ENCODE measurements at regions not wholly inside any gene's neighbourhood (a gene's known extent, or its start where the extent isn't known, plus 50 kb on each side); places are given as distances from the start of the nearest gene placed in this dataset.

DNA sequence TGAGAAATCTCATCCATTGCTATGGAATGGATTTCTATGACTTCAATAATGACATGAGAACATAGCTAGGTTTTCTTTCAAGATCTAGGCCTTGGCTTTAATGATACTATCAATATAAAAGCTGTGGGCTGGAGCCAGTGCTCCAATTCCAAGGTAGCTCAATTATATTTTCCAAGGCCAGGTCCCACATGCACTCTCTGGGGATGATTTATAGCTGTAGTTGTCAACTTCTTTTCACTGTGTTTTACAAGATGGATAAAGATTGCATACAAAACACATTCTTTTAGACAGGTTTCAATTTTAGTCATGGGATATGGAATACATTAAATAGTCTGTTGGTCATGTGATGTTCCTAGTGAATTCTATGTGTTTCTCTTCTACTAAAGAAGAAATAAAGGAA, 156.7 kb downstream of the DCAF12L1 start:
- DNase-seq: no peak

DNA sequence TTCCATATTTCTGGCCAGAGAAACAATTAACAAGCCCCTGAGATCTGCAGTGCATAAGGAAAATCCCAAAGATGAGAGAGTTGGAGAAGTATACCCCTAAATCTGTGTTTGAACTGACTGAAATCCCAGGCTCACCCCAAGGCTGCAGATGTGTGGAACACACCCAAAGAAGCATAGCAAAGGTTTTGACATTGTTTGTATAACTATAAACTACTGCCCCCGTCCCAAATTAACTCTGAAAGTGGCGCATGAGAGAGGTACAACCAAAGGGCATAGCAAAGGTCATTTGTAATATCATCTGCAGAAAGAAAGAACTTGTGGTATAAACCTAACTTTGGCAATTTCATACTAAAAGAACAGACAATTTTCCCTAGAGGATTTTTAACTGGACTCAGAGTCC, 157.9 kb downstream of the DCAF12L1 start:
- peak; percentile 1 for DNase-seq

DNA sequence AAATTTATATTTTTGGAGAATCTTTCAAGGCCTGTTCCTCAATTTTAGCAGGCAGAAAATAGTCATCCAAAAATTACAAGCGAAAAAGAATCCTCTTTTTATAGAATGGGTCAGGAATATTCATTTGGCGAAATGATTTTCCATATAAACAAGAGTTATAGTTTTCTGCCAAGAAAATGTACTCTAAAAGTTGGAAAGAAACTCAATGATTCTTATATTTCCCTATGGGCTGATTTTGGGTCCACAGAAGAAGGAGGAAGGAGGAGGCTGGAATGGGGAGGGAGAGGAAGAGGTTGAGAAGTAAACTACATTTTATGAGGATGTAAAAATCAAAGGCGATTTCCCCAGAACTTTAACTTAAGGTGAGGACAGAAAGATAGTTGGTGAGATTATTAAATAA, 159.3 kb downstream of the DCAF12L1 start:
- no peak for DNase-seq

DNA sequence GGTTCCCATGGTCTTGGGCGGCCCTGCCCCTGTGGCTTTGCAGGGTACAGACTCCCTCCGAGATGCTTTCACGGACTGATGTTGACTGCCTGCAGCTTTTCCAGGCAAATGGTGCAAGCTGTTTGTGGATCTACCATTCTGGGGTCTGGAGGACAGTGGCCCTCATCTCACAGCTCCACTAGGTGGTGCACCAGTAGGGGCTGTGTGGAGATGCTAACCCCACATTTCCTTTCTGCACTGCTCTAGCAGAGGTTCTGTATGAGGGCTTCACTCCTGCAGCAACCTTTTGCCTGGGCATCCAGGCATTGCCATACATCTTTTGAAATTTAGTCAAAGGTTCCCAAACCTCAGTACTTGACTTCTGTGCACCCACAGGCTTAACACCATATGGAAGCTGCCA, 176.1 kb downstream of the DCAF12L1 start:
- DNase-seq: no peak

DNA sequence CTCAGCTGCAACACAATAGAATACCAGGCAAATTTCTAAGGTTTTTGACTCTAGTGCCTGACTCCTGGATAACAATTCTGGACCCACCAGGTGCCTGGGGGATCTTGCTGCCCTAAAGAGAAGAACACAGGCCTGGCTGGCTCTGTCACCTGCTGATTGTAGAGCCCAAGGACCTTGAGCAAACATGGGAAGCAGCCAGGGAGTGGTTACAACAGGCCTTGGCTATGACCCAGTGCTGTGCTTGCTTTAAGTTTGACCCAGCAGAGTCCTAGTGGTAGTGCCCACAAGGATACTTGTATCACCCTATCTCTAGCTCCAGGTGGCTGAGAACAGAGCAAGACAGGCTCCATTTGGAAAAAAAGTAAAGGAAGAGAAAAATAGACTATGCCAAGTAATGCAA, 176.8 kb upstream of the DCAF12L2 start:
- DNase-seq: no peak

GRCh38 chrX:126339928-126340327, 173.8 kb upstream of the DCAF12L2 start:
- peak; percentile 1 for DNase-seq

DNA sequence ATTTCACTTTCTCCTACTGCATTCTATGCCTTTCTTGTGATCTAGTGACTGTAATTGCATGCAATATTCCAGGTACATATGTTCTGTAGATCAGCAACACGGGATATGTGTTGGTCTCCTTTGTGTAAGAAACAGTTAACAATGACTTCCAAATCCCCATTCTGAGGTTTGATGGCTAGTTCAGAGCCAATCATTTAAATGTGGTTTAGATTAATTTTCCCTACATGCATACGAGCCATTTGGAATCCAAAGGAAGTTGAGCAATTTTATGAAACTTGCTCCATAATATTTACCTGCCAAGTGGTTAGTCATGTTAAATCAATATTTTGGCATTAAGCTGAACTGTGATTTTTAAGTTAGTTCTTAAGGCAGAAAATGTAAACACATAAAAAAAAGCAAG, 172.8 kb upstream of the DCAF12L2 start:
- peak; percentile 69 for DNase-seq

DNA sequence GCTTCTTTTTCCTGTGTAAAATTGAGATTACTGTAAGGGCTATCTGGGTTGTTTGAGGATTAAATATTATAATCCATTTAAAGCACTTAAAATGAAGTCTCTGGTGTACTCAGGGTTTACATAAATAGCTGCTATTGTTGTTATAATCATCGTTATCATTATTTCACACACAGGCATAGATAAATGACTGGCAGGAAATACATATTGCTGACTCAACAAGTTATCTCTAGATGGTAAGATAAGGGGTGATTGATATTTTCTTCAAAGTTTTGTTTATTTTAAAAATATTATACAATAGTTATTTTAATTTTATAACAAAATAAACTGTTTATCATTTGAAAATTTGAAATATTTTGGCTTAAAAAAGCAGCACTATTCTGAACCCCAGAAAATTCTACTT, 134.3 kb upstream of the DCAF12L2 start:
- no peak for DNase-seq

GRCh38 chrX:126272795-126273497, 106.9 kb upstream of the DCAF12L2 start:
- DNase-seq: no peak

- peak; percentile 78 for DNase-seq
Observed at GRCh38 chrX:126265116-126265515, 99.0 kb upstream of the DCAF12L2 start.

DNA sequence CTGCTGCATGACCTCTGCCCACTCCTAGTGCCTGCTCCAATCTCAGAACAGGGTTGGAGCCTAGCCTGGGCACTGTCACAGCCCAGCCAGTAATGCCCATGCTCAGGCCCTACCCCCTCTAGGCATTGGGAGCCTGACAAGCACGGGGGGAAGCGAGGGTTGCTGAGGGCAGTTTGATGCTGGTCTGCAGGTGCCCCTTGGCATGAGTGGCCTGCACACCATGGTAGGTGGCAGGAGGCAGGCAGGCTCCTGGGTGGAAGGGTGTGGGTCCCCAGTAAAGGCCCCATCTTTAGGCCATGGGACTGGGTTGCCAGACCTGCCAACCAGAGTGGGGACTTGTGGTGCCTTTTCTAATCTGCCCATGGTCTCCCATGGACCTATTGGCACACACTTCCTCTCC, 72.1 kb upstream of the DCAF12L2 start:
- no peak for DNase-seq

GRCh38 chrX:126237524-126237923, 71.4 kb upstream of the DCAF12L2 start:
- DNase-seq: no peak
